Uterus (tissue), 2 donors: ENCODE measurements at regions not wholly inside any gene's neighbourhood (a gene's known extent, or its start where the extent isn't known, plus 50 kb on each side); places are given as distances from the start of the nearest gene placed in this dataset.

Source experiments
- POLR2A ChIP-seq, 2 donors: fragments of 450-650 bp; IDR thresholded peaks; one replicate each; pipeline ENCODE4 v1.6.1; 2016; ENCODE audit warnings: antibody characterized with exemption in 2 of 2, mild to moderate bottlenecking in 1 of 2, moderate library complexity in 1 of 2
- TF ChIP-seq, protein P1 (sequence below), 4 experiments: fragments of 200-600 bp in 2 of 4; fragments of 450-650 bp in 2 of 4; sonication (generic) in 2 of 4; IDR thresholded peaks; one replicate each; pipeline ENCODE4 v1.5.1; 2016 to 2019; ENCODE audit warnings: antibody characterized with exemption in 4 of 4, mild to moderate bottlenecking in 2 of 4, moderate library complexity in 1 of 4

DNA sequence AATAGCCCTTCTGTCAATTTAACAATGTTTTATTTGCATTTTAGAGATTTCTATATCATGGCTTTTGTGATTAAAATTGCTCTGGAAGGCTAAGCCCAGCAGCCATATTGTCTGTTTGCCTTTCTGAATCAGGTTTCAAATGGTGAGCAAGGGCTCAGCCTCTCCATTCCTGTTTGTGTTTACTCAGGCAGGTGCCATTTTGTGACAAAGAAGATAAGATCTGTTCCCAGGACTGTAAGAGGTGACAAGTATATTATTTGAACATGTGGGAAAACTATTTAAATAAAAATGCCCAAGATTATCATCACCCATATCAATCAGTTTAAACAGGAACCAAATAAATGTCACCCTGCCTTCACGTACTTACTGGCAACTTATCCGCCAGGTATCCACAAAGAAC lies 641.3 kb upstream of the KLF4 start:
- TF ChIP-seq, protein P1, sequence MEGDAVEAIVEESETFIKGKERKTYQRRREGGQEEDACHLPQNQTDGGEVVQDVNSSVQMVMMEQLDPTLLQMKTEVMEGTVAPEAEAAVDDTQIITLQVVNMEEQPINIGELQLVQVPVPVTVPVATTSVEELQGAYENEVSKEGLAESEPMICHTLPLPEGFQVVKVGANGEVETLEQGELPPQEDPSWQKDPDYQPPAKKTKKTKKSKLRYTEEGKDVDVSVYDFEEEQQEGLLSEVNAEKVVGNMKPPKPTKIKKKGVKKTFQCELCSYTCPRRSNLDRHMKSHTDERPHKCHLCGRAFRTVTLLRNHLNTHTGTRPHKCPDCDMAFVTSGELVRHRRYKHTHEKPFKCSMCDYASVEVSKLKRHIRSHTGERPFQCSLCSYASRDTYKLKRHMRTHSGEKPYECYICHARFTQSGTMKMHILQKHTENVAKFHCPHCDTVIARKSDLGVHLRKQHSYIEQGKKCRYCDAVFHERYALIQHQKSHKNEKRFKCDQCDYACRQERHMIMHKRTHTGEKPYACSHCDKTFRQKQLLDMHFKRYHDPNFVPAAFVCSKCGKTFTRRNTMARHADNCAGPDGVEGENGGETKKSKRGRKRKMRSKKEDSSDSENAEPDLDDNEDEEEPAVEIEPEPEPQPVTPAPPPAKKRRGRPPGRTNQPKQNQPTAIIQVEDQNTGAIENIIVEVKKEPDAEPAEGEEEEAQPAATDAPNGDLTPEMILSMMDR (IDR thresholded peaks at IDR 0.05): no peak
- no peak for TF ChIP-seq POLR2A (IDR thresholded peaks at IDR 0.05)
